Body of pancreas (tissue), 4 donors: ENCODE measurements at regions not wholly inside any gene's neighbourhood (a gene's known extent, or its start where the extent isn't known, plus 50 kb on each side); places are given as distances from the start of the nearest gene placed in this dataset.

Experiments
- POLR2A ChIP-seq, 3 donors: fragments of 450-650 bp; IDR thresholded peaks; one replicate each; pipeline ENCODE4 v1.6.1; 2016; ENCODE audit warnings: antibody characterized with exemption in 3 of 3, mild to moderate bottlenecking in 2 of 3
- TF ChIP-seq, protein P1 (sequence below), 7 experiments: fragments of 450-650 bp in 4 of 7; fragments of 200-600 bp in 3 of 7; sonication (generic) in 3 of 7; IDR thresholded peaks; one replicate each; pipeline ENCODE4 v1.5.1; 2016 to 2019; ENCODE audit warnings: antibody characterized with exemption in 7 of 7

DNA sequence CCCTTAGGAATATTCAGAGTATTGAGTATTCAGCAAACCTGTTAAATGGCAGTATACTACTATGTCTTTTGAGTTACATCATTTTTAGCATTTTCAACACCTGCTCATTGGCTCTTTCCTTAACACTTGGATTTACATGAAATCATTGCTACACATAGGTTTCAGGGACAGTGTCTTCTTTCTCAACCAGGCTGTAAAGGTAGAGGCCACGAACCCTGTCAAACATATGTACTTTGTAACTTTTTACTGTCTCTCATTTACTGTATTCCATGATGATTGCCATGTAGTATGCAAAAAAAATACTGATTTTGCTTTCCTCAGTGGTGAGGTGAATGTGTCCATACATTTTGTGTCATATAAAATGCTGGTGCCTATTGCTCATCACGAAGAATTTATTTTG lies 264.4 kb downstream of the SLCO4C1 start:
- TF ChIP-seq, protein P1, sequence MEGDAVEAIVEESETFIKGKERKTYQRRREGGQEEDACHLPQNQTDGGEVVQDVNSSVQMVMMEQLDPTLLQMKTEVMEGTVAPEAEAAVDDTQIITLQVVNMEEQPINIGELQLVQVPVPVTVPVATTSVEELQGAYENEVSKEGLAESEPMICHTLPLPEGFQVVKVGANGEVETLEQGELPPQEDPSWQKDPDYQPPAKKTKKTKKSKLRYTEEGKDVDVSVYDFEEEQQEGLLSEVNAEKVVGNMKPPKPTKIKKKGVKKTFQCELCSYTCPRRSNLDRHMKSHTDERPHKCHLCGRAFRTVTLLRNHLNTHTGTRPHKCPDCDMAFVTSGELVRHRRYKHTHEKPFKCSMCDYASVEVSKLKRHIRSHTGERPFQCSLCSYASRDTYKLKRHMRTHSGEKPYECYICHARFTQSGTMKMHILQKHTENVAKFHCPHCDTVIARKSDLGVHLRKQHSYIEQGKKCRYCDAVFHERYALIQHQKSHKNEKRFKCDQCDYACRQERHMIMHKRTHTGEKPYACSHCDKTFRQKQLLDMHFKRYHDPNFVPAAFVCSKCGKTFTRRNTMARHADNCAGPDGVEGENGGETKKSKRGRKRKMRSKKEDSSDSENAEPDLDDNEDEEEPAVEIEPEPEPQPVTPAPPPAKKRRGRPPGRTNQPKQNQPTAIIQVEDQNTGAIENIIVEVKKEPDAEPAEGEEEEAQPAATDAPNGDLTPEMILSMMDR (IDR thresholded peaks at IDR 0.05): no peak
- TF ChIP-seq POLR2A (IDR thresholded peaks at IDR 0.05): no peak
